MCF 10A (cell line): ENCODE measurements at regions not wholly inside any gene's neighbourhood (a gene's known extent, or its start where the extent isn't known, plus 50 kb on each side); places are given as distances from the start of the nearest gene placed in this dataset.
"Not testable (repeated sequence)": the region's sequence is repeated elsewhere in the genome, so short reads cannot be mapped to it uniquely, and the experiment has no call there.

Experiments
- BruUV-seq: library from RNA; stranded (reverse); fragments of 400-500 nt; replicated peaks from 2 replicates; lab custom pipeline; 2021; lab: Mats Ljungman, UMichigan
- CTCF ChIA-PET: fragments of 300-600 bp; sonication (Branson Sonifier 250); formaldehyde crosslinking; extraction: SDS; loops from one replicate; lab custom pipeline; 2021; ENCODE audit warnings: antibody characterized with exemption, inconsistent platforms; lab: Yijun Ruan, JAX
- POLR2A ChIA-PET: fragments of 300-600, 350-650 bp; sonication (Branson Sonifier 250); formaldehyde crosslinking; extraction: SDS; loops from one replicate; lab custom pipeline; 2020; ENCODE audit warnings: antibody characterized with exemption, inconsistent platforms; lab: Yijun Ruan, JAX
- DNase-seq: peaks from one replicate; pipeline ENCODE4 v3.0.0-alpha.2; 2018; ENCODE audit not compliant: unreplicated experiment
- H3K27ac Mint-ChIP-seq: one replicate; pipeline ENCODE4 v1.8.0; 2022; ENCODE audit warnings: mild to moderate bottlenecking, low read depth, mixed read lengths; ENCODE audit not compliant: unreplicated experiment
- H3K27me3 Mint-ChIP-seq: one replicate; pipeline ENCODE4 v1.8.0; 2022; ENCODE audit warnings: mixed read lengths; ENCODE audit not compliant: insufficient read depth, unreplicated experiment
- H3K36me3 Mint-ChIP-seq: one replicate; pipeline ENCODE4 v1.8.0; 2022; ENCODE audit warnings: mild to moderate bottlenecking, moderate library complexity, mixed read lengths; ENCODE audit not compliant: insufficient read depth, unreplicated experiment
- H3K4me1 Mint-ChIP-seq: one replicate; pipeline ENCODE4 v1.8.0; 2022; ENCODE audit warnings: mixed read lengths; ENCODE audit not compliant: insufficient read depth, unreplicated experiment
- H3K4me3 Mint-ChIP-seq: one replicate; pipeline ENCODE4 v1.8.0; 2022; ENCODE audit warnings: mild to moderate bottlenecking, moderate library complexity, mixed read lengths; ENCODE audit not compliant: unreplicated experiment
- H3K9me3 Mint-ChIP-seq: one replicate; pipeline ENCODE4 v1.8.0; 2022; ENCODE audit warnings: mixed read lengths; ENCODE audit not compliant: unreplicated experiment
- CTCF ChIP-seq: fragments of 200-600 bp; IDR thresholded peaks from one replicate; pipeline ENCODE4 v1.8.0; 2022; ENCODE audit warnings: antibody characterized with exemption, mild to moderate bottlenecking; ENCODE audit not compliant: unreplicated experiment
- intact Hi-C: fragments of 100-400 bp; cut with micrococcal nuclease; formaldehyde crosslinking; loops from 2 replicates; pipeline ENCODE4 v1.14.1; 2022

GRCh38 chr6:9025228-9025627, 589.9 kb upstream of the SLC35B3 start:
- Mint-ChIP-seq H3K4me1 (no peaks in the 10 kb centered on the region), H3K4me3 (no peak overlapping the region), H3K27ac (no peak overlapping the region), H3K9me3 (no peaks in the 10 kb centered on the region), H3K36me3 (no peaks in the 10 kb centered on the region), H3K27me3 (no peaks in the 10 kb centered on the region)
- DNase-seq: no peak
- intact Hi-C loops: no loop called here
- POLR2A ChIA-PET: no interaction called here
- CTCF ChIA-PET: interaction anchor here (0.6 to 1.1 kb wide), 3 partner anchors 89 to 591 kb away, joined by 3 read pairs; no protein-coding TSS in a partner anchor
- TF ChIP-seq CTCF: no peak
- BruUV-seq: no TSS peak

- DNase-seq, POLR2A ChIA-PET, CTCF ChIA-PET, H3K4me1 Mint-ChIP-seq, H3K4me3 Mint-ChIP-seq, H3K27ac Mint-ChIP-seq, intact Hi-C loops, H3K36me3 Mint-ChIP-seq, BruUV-seq, H3K9me3 Mint-ChIP-seq, H3K27me3 Mint-ChIP-seq: not testable (repeated sequence)
Measured at GRCh38 chr6:9024246-9024645, 588.9 kb upstream of the SLC35B3 start.

GRCh38 chr6:9020001-9020400, 584.7 kb upstream of the SLC35B3 start:
- no peak for TF ChIP-seq CTCF
- ChIA-PET POLR2A (no interaction called here), CTCF (interaction anchor here (1.1 kb wide), 1 partner anchor 520 kb away, joined by 4 read pairs; no protein-coding TSS in a partner anchor)
- Mint-ChIP-seq H3K4me1 (no peaks in the 10 kb centered on the region), H3K9me3 (no peaks in the 10 kb centered on the region), H3K4me3 (no peak overlapping the region), H3K36me3 (no peaks in the 10 kb centered on the region), H3K27me3 (no peaks in the 10 kb centered on the region), H3K27ac (no peak overlapping the region)
- BruUV-seq: no TSS peak
- intact Hi-C loops: no loop called here
- peak; percentile 20 for DNase-seq

- DNase-seq: no peak
- Mint-ChIP-seq H3K4me3 (no peak overlapping the region), H3K9me3 (no peaks in the 10 kb centered on the region), H3K4me1 (no peaks in the 10 kb centered on the region), H3K36me3 (no peaks in the 10 kb centered on the region), H3K27me3 (no peaks in the 10 kb centered on the region), H3K27ac (no peak overlapping the region)
- intact Hi-C loops: no loop called here
- no TSS peak for BruUV-seq
- ChIA-PET CTCF (no interaction called here), POLR2A (no interaction called here)
- no peak for TF ChIP-seq CTCF
Measured at GRCh38 chr6:9009931-9010330, 574.6 kb upstream of the SLC35B3 start.

- Mint-ChIP-seq H3K4me1 (no peaks in the 10 kb centered on the region), H3K9me3 (no peaks in the 10 kb centered on the region), H3K27ac (no peak overlapping the region), H3K27me3 (no peaks in the 10 kb centered on the region), H3K36me3 (no peaks in the 10 kb centered on the region), H3K4me3 (no peak overlapping the region)
- no peak for DNase-seq
- BruUV-seq: no TSS peak
- ChIA-PET POLR2A (no interaction called here), CTCF (interaction anchor here (0.6 kb wide), 1 partner anchor 1422 kb away, joined by 3 read pairs; no protein-coding TSS in a partner anchor)
- no peak for TF ChIP-seq CTCF
- intact Hi-C loops: no loop called here
Measured at GRCh38 chr6:9007027-9007426, 571.7 kb upstream of the SLC35B3 start.
